ENCODE measurements at regions not wholly inside any gene's neighbourhood (a gene's known extent, or its start where the extent isn't known, plus 50 kb on each side); places are given as distances from the start of the nearest gene placed in this dataset.

- peak in 1 of 9 donors; percentile 13 for DNase-seq (ENCODE audit: low read depth in 6 of 9, low spot score in 9 of 9)
- Histone ChIP-seq H3K9me3 (ENCODE audit: control insufficient read depth in 2 of 2, insufficient read depth in 1 of 2, low read length in 1 of 2) (no peaks in the 10 kb centered on the region), H3K4me3 (ENCODE audit: low read length in 2 of 2) (no peak overlapping the region), H3K27ac (ENCODE audit: low read depth in 1 of 2, low read length in 1 of 2) (no peak overlapping the region), H3K4me1 (ENCODE audit: control insufficient read depth in 2 of 2, insufficient read depth in 2 of 2, low read length in 2 of 2) (no peaks in the 10 kb centered on the region), H3K36me3 (ENCODE audit: control insufficient read depth in 2 of 2, insufficient read depth in 2 of 2, low read length in 1 of 2) (no peaks in the 10 kb centered on the region), H3K27me3 (ENCODE audit: control insufficient read depth in 2 of 2, insufficient read depth in 1 of 2, low read length in 1 of 2) (no peaks in the 10 kb centered on the region)
- WGBS: 77% methylated on average over 2 of the region's 2 CpGs
Measured at GRCh38 chr4:54898656-54899340, 226.6 kb downstream of the KDR start.

GRCh38 chr4:54898056-54898562 is 227.3 kb downstream of the KDR start:
- DNase-seq (ENCODE audit: low read depth in 6 of 9, low spot score in 9 of 9): no peak
- 94% methylated on average over 1 of the region's 1 CpG for WGBS

GRCh38 chr4:54897590-54897989 is 227.8 kb downstream of the KDR start:
- H3K9me3 ChIP-seq (ENCODE audit: control insufficient read depth in 2 of 2, insufficient read depth in 1 of 2, low read length in 1 of 2): no peaks in the 10 kb centered on the region
- WGBS: 96% methylated on average over 1 of the region's 1 CpG
- no peaks in the 10 kb centered on the region for H3K36me3 ChIP-seq (ENCODE audit: control insufficient read depth in 2 of 2, insufficient read depth in 2 of 2, low read length in 1 of 2)
- no peak for DNase-seq (ENCODE audit: low read depth in 6 of 9, low spot score in 9 of 9)
- no peaks in the 10 kb centered on the region for H3K27me3 ChIP-seq (ENCODE audit: control insufficient read depth in 2 of 2, insufficient read depth in 1 of 2, low read length in 1 of 2)
- no peaks in the 10 kb centered on the region for H3K4me1 ChIP-seq (ENCODE audit: control insufficient read depth in 2 of 2, insufficient read depth in 2 of 2, low read length in 2 of 2)
- H3K4me3 ChIP-seq (ENCODE audit: low read length in 2 of 2): no peak overlapping the region
- H3K27ac ChIP-seq (ENCODE audit: low read depth in 1 of 2, low read length in 1 of 2): no peak overlapping the region

More at GRCh38 chr4:54898056-54898562, 227.3 kb downstream of the KDR start:
- H3K27ac ChIP-seq (ENCODE audit: low read depth in 1 of 2, low read length in 1 of 2): no peak overlapping the region
- H3K9me3 ChIP-seq (ENCODE audit: control insufficient read depth in 2 of 2, insufficient read depth in 1 of 2, low read length in 1 of 2): no peaks in the 10 kb centered on the region
- no peaks in the 10 kb centered on the region for H3K27me3 ChIP-seq (ENCODE audit: control insufficient read depth in 2 of 2, insufficient read depth in 1 of 2, low read length in 1 of 2)
- H3K4me3 ChIP-seq (ENCODE audit: low read length in 2 of 2): no peak overlapping the region
- no peaks in the 10 kb centered on the region for H3K36me3 ChIP-seq (ENCODE audit: control insufficient read depth in 2 of 2, insufficient read depth in 2 of 2, low read length in 1 of 2)
- no peaks in the 10 kb centered on the region for H3K4me1 ChIP-seq (ENCODE audit: control insufficient read depth in 2 of 2, insufficient read depth in 2 of 2, low read length in 2 of 2)

- DNase-seq (ENCODE audit: low read depth in 6 of 9, low spot score in 9 of 9): no peak
- Histone ChIP-seq H3K9me3 (ENCODE audit: control insufficient read depth in 2 of 2, insufficient read depth in 1 of 2, low read length in 1 of 2) (no peaks in the 10 kb centered on the region), H3K4me3 (ENCODE audit: low read length in 2 of 2) (no peak overlapping the region), H3K27me3 (ENCODE audit: control insufficient read depth in 2 of 2, insufficient read depth in 1 of 2, low read length in 1 of 2) (no peaks in the 10 kb centered on the region), H3K4me1 (ENCODE audit: control insufficient read depth in 2 of 2, insufficient read depth in 2 of 2, low read length in 2 of 2) (no peaks in the 10 kb centered on the region), H3K36me3 (ENCODE audit: control insufficient read depth in 2 of 2, insufficient read depth in 2 of 2, low read length in 1 of 2) (no peaks in the 10 kb centered on the region), H3K27ac (ENCODE audit: low read depth in 1 of 2, low read length in 1 of 2) (no peak overlapping the region)
- WGBS: 49% methylated on average over 2 of the region's 2 CpGs
Measured at GRCh38 chr4:54882616-54883015, 224.9 kb downstream of the KIT start.

GRCh38 chr4:54879576-54879975 is 221.8 kb downstream of the KIT start:
- H3K4me1 ChIP-seq (ENCODE audit: control insufficient read depth in 2 of 2, insufficient read depth in 2 of 2, low read length in 2 of 2): no peaks in the 10 kb centered on the region
- no peaks in the 10 kb centered on the region for H3K36me3 ChIP-seq (ENCODE audit: control insufficient read depth in 2 of 2, insufficient read depth in 2 of 2, low read length in 1 of 2)
- no peak overlapping the region for H3K27ac ChIP-seq (ENCODE audit: low read depth in 1 of 2, low read length in 1 of 2)
- H3K4me3 ChIP-seq (ENCODE audit: low read length in 2 of 2): no peak overlapping the region
- H3K9me3 ChIP-seq (ENCODE audit: control insufficient read depth in 2 of 2, insufficient read depth in 1 of 2, low read length in 1 of 2): no peaks in the 10 kb centered on the region
- H3K27me3 ChIP-seq (ENCODE audit: control insufficient read depth in 2 of 2, insufficient read depth in 1 of 2, low read length in 1 of 2): no peaks in the 10 kb centered on the region
- DNase-seq (ENCODE audit: low read depth in 6 of 9, low spot score in 9 of 9): no peak

GRCh38 chr4:54877006-54877405 is 219.2 kb downstream of the KIT start:
- 96% methylated on average over 2 of the region's 2 CpGs for WGBS
- Histone ChIP-seq H3K36me3 (ENCODE audit: control insufficient read depth in 2 of 2, insufficient read depth in 2 of 2, low read length in 1 of 2) (no peaks in the 10 kb centered on the region), H3K4me1 (ENCODE audit: control insufficient read depth in 2 of 2, insufficient read depth in 2 of 2, low read length in 2 of 2) (no peaks in the 10 kb centered on the region), H3K4me3 (ENCODE audit: low read length in 2 of 2) (no peak overlapping the region), H3K27me3 (ENCODE audit: control insufficient read depth in 2 of 2, insufficient read depth in 1 of 2, low read length in 1 of 2) (no peaks in the 10 kb centered on the region), H3K9me3 (ENCODE audit: control insufficient read depth in 2 of 2, insufficient read depth in 1 of 2, low read length in 1 of 2) (no peaks in the 10 kb centered on the region), H3K27ac (ENCODE audit: low read depth in 1 of 2, low read length in 1 of 2) (no peak overlapping the region)
- DNase-seq (ENCODE audit: low read depth in 6 of 9, low spot score in 9 of 9): no peak

- WGBS: 92% methylated on average over 3 of the region's 3 CpGs
- no peaks in the 10 kb centered on the region for H3K36me3 ChIP-seq (ENCODE audit: control insufficient read depth in 2 of 2, insufficient read depth in 2 of 2, low read length in 1 of 2)
Measured at GRCh38 chr4:54872261-54872660, 214.5 kb downstream of the KIT start.

GRCh38 chr4:54863571-54864255 is 206.0 kb downstream of the KIT start:
- 98% methylated on average over 3 of the region's 3 CpGs for WGBS
- H3K4me3 ChIP-seq (ENCODE audit: low read length in 2 of 2): no peak overlapping the region
- H3K9me3 ChIP-seq (ENCODE audit: control insufficient read depth in 2 of 2, insufficient read depth in 1 of 2, low read length in 1 of 2): no peaks in the 10 kb centered on the region
- no peaks in the 10 kb centered on the region for H3K36me3 ChIP-seq (ENCODE audit: control insufficient read depth in 2 of 2, insufficient read depth in 2 of 2, low read length in 1 of 2)
- H3K27me3 ChIP-seq (ENCODE audit: control insufficient read depth in 2 of 2, insufficient read depth in 1 of 2, low read length in 1 of 2): no peaks in the 10 kb centered on the region
- no peak for DNase-seq (ENCODE audit: low read depth in 6 of 9, low spot score in 9 of 9)
- no peak overlapping the region for H3K27ac ChIP-seq (ENCODE audit: low read depth in 1 of 2, low read length in 1 of 2)
- H3K4me1 ChIP-seq (ENCODE audit: control insufficient read depth in 2 of 2, insufficient read depth in 2 of 2, low read length in 2 of 2): no peaks in the 10 kb centered on the region

More at GRCh38 chr4:54872261-54872660, 214.5 kb downstream of the KIT start:
- no peaks in the 10 kb centered on the region for H3K4me1 ChIP-seq (ENCODE audit: control insufficient read depth in 2 of 2, insufficient read depth in 2 of 2, low read length in 2 of 2)
- H3K27ac ChIP-seq (ENCODE audit: low read depth in 1 of 2, low read length in 1 of 2): no peak overlapping the region
- DNase-seq (ENCODE audit: low read depth in 6 of 9, low spot score in 9 of 9): no peak
- H3K27me3 ChIP-seq (ENCODE audit: control insufficient read depth in 2 of 2, insufficient read depth in 1 of 2, low read length in 1 of 2): no peaks in the 10 kb centered on the region
- no peaks in the 10 kb centered on the region for H3K9me3 ChIP-seq (ENCODE audit: control insufficient read depth in 2 of 2, insufficient read depth in 1 of 2, low read length in 1 of 2)
- no peak overlapping the region for H3K4me3 ChIP-seq (ENCODE audit: low read length in 2 of 2)

- Histone ChIP-seq H3K9me3 (ENCODE audit: control insufficient read depth in 2 of 2, insufficient read depth in 1 of 2, low read length in 1 of 2) (no peaks in the 10 kb centered on the region), H3K27me3 (ENCODE audit: control insufficient read depth in 2 of 2, insufficient read depth in 1 of 2, low read length in 1 of 2) (no peaks in the 10 kb centered on the region), H3K36me3 (ENCODE audit: control insufficient read depth in 2 of 2, insufficient read depth in 2 of 2, low read length in 1 of 2) (no peaks in the 10 kb centered on the region), H3K4me1 (ENCODE audit: control insufficient read depth in 2 of 2, insufficient read depth in 2 of 2, low read length in 2 of 2) (no peaks in the 10 kb centered on the region), H3K4me3 (ENCODE audit: low read length in 2 of 2) (no peak overlapping the region), H3K27ac (ENCODE audit: low read depth in 1 of 2, low read length in 1 of 2) (no peak overlapping the region)
- WGBS: 87% methylated on average over 2 of the region's 2 CpGs
- DNase-seq (ENCODE audit: low read depth in 6 of 9, low spot score in 9 of 9): no peak
Measured at GRCh38 chr4:54861201-54861600, 203.4 kb downstream of the KIT start.

All from thymus (tissue), 11 donors.